Mucosa of gallbladder (tissue), 1 donor: ENCODE measurements at regions not wholly inside any gene's neighbourhood (a gene's known extent, or its start where the extent isn't known, plus 50 kb on each side); places are given as distances from the start of the nearest gene placed in this dataset.
A peak's percentile ranks its signal among the peaks of the same experiment; 100 is the strongest.

Experiments
- DNase-seq: peaks from one replicate; pipeline ENCODE4 v3.0.0-alpha.2; 2020; ENCODE audit warnings: low spot score
- donor health status: DM: no; HTN: no; CAD: no.

- DNase-seq = no peak
Observed at GRCh38 chr6:90435207-90435899, 138.7 kb upstream of the BACH2 start.

GRCh38 chr6:90434094-90434493, 137.5 kb upstream of the BACH2 start:
- DNase-seq = no peak

GRCh38 chr6:90432937-90433336, 136.3 kb upstream of the BACH2 start:
- no peak for DNase-seq

DNA sequence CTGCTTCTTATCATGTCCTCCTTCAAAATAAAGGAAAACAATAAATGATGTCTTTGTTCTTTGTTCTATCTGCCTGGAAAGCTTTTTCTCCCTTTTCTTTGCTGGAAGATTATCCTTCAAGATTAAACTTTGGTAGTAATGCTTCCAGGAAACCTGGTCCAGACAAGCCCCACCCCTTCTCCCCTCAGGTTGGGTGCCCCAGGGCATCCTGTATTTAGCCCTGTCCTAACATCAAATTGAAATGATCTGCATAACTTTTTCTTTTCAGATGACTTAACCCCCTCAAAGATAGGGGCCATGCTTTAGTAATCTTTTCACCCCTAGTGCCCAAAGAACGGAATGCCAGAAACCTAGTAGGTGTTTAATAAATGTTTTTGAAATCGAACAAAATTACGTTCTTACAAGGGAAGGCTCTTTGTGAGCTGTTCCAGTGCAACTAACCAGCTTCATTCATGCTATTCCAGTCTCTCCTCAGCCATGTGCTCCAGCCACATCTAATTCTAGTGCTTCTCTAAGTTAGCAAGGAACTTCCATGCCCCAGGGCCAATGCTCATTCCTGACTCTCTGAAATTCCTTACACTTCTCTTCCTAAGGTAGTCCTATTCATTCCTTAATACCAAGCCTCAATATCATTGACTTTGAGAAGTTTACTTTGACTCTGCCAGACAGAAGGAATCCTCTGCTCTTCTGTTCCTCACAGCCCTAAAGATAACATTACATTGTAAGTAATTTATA, 135.6 kb upstream of the BACH2 start:
- DNase-seq = no peak

DNA sequence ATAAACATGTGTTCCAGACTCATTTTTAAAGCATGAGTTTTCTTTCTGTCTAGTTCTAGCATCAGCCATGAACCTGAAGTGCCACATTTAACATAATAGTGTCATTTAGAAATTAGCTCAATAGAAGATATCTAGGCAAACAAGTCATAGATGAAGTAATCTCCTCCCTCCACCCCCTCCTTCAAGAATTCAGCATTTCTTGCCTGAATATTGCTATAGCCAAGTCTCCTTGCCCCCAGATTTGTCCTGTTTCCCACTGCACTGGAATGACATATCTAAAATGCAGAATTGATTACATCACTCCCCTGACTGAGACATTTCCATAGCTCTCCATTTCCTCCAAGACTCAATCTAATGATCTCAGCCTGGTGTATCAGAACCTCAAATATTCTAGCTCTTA, 134.9 kb upstream of the BACH2 start:
- DNase-seq = no peak

GRCh38 chr6:90429713-90430112, 133.1 kb upstream of the BACH2 start:
- DNase-seq = no peak

GRCh38 chr6:90428514-90428913, 131.9 kb upstream of the BACH2 start:
- no peak for DNase-seq

DNA sequence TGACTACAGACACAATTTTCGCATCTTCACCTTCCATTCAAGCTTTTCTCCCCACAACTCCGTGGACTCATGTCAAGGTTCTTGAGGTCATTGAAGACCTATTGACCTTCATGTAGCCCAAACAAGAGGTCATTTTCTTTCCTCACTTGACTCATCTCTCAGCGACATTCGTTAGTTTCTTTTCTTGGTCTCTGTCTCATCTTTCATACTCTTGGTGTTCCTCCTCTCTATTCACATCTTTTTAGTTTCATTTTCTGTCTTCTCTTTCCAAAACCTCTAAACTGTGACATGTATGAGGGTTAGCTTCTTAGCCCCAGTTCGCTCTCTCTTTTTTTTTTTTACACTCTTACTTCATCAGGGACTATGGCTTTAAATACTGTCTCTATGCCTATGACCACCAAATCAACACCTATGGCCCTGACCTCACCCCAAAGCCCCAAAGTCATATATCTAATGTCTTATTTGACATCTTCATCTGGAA, 128.6 kb upstream of the BACH2 start:
- no peak for DNase-seq

DNA sequence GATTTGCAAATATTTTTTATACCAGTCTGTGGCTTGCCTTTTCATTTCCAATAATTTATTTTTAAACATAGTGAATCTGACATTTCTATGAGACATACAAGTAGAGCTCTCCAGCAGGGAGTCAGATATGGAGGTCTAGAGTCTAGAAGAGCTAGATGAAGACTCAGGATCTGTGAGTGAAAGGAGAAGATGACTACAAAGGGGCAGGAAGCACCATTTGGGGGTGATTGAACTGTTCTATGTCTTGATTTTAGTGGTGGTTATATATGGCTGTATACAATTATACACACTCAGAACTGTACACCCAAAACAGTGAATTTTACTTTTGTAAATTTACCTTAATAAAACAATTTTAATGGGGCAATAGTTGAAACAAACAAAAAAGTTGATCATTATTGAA, 127.9 kb upstream of the BACH2 start:
- DNase-seq = no peak

GRCh38 chr6:90421666-90422065, 125.0 kb upstream of the BACH2 start:
- no peak for DNase-seq

DNA sequence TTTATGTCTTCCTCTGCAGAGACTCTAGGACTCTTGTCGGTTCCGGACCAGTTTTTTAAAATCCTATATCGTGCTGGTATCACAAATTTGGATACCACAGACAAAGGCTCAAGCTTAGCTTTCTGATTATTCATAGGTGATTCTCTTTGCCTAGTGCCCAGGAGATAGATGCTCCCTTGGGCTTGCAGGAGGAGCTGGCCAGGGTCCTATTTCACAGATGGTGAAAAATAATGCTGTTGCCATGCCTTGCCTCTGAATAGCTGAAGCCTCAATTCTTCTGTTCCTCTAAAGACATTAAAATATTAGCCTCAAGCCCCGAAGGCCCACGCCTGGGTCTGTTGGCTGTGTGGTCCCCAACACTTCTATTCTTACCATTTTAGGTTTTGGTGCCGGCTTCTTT, 123.9 kb upstream of the BACH2 start:
- no peak for DNase-seq

DNA sequence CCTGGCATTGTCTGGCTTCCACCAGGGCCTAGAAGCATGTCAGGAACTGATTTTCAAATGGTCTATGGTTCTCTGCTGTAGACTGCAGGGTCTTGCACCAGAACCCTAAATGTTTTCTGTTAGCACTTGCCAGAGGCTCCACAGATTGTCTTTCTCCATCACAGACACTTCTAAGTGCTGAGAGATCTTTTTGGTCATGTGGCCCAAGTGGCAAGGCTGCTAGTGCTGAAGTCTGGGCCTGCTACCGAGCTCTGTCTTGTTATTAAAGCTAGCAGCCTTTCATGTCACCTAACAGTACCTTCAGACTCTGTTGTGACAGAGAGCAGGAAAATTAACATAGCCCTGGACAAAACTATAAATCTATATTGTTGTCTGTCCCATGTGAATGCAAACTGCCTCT, 120.7 kb upstream of the BACH2 start:
- no peak for DNase-seq

DNA sequence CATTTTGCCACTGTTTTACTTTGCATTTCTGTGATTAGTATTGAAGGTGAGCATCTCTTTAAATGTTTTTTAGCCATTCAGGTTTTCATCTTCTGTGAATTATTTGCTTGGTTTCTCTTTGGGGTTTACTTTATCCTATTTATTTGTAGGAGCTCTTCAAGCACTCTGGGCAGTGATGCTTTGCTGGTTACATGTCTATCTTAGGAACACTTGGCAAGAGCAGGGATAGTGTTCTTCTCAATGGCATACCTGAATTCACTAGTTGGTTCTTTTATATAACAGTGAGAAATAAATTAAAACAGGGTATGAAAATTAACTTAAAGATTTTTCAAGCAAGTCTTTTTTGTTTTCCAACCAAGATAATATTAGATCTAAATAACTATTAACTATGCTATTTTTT, 119.7 kb upstream of the BACH2 start:
- no peak for DNase-seq

DNA sequence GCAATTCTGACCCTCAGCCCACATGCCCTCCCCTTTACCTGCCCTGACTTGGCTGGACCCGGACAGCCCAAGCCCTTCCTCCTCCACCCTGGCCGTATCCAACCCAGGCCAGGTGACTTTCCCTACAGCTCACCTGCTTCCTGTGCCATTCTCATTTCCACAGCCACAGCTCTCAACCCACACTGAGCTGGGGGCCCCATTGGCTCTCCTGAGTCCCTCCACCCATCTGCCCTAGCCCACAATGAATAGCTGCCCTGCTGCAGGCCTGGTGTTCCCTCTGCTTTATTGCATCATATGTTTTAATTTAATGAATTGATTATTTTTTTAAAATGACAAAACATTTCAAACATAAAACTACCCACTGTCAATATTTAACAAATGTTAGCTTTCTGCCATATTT, 118.5 kb upstream of the BACH2 start:
- no peak for DNase-seq

GRCh38 chr6:90414352-90414751, 117.7 kb upstream of the BACH2 start:
- no peak for DNase-seq

DNA sequence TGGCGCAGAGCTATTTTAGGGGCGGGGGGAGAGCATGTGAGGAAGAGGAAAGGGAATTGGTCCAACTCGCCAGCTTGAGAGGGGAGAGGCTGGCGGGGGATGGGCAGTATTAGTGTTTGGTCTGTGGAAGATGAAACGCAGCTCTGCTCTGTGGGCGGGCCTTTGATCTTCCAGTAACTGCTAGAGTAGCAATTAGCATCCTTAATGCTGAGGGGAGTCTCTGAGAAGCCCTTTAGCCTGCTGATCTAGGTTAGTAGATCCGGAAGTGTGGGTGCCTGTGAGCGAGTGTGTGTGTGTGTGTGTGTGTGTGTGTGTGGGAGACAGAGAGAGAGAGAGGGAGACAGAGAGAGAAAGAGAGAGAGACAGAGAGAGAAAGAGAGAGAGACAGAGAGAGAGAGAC, 117.2 kb upstream of the BACH2 start:
- DNase-seq = peak; percentile 46

DNA sequence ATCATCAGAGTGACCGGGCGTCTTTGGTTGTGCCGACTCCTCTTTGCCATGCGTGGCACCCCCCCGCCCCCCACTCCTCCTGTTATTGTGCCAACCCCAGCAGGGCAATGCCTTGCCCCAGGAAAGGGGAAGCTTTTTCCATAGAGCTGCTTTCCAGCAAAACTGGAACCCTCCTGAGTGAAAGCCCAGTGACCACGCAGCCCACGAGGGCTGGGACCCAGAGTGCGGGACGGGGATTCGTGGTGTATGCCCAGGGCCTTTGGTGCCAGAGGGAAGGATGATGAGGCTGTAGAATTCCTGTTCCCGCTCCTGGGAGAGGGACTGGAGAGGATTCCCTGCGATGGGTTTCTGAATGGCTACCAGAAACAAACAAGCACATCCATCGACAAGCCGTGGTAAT, 116.8 kb upstream of the BACH2 start:
- DNase-seq = no peak

DNA sequence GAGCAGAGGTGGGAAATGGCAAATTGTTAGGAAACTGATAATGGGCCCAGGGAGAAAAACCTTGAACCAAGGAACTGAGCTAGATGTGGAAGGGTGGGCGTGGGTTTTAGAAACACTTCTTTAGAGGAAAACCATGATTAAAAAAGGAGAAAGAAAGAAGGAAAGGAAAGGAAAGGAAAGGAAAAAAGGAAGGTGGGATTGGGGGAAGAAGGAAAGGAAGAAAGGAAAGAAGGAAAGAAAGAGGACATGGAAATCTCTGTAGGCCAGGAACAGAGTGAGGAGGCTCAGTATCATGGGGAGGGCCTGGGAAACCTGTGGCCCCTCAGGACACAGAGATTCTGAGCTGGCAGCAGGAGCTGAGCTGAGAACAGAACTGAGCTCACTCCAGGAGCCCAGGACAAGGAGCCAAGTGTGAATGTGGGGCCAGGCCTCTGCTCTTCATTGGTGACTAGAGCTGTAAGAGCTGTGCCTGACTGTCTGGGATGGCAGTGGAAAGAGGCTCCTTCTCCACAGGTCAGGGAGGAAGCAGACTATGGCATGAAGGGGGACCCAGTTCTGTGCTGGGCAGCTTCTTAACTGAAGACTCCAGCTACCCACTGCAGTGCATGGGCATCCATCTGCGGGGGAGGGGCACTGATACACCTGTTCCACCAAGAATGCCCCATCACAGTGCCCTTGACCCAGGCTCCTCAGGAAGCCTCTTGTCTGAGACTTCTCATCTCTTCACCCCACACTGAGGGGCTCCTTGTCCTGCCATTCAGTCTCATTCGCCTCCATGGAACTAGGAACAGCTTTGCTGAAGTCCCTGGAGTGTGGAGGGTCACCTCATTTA, 116.1 kb upstream of the BACH2 start:
- DNase-seq = no peak

GRCh38 chr6:90411292-90411781, 114.7 kb upstream of the BACH2 start:
- no peak for DNase-seq

DNA sequence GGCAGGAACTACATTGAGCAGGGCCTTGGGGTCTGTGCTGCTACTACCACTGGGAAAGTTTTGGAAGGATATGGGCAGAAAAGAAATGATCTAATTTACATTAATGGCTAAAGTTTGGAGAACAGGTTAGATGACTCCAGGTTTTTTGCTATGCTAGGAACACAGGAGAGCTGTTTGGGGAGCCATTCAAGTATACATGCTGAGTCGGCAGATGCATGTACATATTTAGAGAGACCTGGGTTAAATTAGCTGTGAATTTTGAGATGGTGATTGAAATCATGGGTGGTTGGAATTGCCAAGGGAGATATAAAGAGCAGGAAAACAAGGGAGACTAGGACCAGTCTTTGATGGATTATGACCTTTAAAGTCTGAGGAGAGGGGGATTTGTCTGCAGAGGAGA, 113.1 kb upstream of the BACH2 start:
- no peak for DNase-seq

- no peak for DNase-seq
Observed at GRCh38 chr6:90406957-90407356, 110.3 kb upstream of the BACH2 start.

DNA sequence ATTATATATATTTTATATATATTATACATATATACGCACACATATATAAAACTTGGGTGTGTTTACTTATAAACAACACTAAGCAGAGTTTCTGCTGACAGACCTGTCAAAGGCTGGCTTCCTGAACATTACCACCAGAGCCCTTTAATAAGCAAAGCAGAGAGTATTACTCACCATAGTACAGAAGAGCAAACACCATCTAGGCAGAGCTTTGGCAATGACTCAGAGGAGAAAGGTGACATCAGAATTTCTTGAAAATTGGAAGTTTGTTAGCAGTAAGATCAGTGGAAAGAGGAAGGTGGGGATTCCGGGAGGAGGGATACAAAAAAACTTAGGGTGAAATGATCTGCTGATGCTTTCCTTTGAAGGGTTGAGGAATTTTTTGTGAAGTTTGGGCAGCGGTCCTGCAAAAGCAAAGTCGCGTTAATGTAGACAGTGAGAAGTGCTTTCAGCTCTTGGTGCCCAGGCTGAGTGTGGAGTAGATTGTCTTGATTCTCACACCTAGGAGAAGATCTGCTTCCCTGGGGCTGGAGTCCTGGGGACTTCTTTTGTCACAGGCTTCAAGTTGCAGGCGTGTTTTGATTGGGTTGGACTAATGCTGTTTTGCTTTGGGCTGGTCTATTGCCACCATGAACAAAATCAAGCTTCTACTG, 109.6 kb upstream of the BACH2 start:
- no peak for DNase-seq
